Tibial nerve (tissue), 4 donors: ENCODE measurements at regions not wholly inside any gene's neighbourhood (a gene's known extent, or its start where the extent isn't known, plus 50 kb on each side); places are given as distances from the start of the nearest gene placed in this dataset.

Source experiments
- EP300 ChIP-seq, 2 donors: sonication (generic); formaldehyde crosslinking; IDR thresholded peaks; one replicate each; pipeline ENCODE4 v1.6.1; 2017; ENCODE audit warnings: antibody characterized with exemption in 2 of 2, mild to moderate bottlenecking in 1 of 2
- POLR2A ChIP-seq, 2 donors: fragments of 450-650 bp; IDR thresholded peaks; one replicate each; pipeline ENCODE4 v1.6.1; 2017; ENCODE audit warnings: antibody characterized with exemption in 2 of 2, mild to moderate bottlenecking in 2 of 2, moderate library complexity in 2 of 2
- TF ChIP-seq, protein P1 (sequence below), 5 experiments: fragments of 200-600 bp in 3 of 5; fragments of 450-650 bp in 2 of 5; sonication (generic) in 3 of 5; IDR thresholded peaks; one replicate each; pipeline ENCODE4 v1.5.1; 2016 to 2019; ENCODE audit warnings: antibody characterized with exemption in 5 of 5, mild to moderate bottlenecking in 3 of 5, moderate library complexity in 2 of 5

DNA sequence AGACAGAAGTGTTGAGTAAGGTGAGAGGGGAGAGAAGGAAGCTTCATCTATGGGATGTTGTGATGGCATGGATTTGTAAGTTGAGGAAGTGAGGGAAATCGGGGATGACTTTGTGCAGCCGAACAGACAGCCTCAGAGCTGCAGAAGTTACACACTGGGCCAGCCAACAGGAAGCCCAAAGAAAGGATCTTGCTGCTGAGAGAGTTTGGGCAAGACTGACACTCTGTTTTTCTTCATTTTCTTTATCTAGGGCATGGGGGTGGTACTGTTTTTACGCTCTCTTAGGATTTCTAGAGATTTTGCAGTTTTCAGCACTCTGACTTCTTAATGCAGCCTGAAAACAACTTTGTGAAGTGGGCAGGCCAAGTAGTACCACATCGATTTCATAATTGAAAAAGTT is 509.9 kb upstream of the TENM4 start:
- TF ChIP-seq, protein P1, sequence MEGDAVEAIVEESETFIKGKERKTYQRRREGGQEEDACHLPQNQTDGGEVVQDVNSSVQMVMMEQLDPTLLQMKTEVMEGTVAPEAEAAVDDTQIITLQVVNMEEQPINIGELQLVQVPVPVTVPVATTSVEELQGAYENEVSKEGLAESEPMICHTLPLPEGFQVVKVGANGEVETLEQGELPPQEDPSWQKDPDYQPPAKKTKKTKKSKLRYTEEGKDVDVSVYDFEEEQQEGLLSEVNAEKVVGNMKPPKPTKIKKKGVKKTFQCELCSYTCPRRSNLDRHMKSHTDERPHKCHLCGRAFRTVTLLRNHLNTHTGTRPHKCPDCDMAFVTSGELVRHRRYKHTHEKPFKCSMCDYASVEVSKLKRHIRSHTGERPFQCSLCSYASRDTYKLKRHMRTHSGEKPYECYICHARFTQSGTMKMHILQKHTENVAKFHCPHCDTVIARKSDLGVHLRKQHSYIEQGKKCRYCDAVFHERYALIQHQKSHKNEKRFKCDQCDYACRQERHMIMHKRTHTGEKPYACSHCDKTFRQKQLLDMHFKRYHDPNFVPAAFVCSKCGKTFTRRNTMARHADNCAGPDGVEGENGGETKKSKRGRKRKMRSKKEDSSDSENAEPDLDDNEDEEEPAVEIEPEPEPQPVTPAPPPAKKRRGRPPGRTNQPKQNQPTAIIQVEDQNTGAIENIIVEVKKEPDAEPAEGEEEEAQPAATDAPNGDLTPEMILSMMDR (IDR thresholded peaks at IDR 0.05): no peak
- TF ChIP-seq EP300 (IDR thresholded peaks at IDR 0.05) (no peak), POLR2A (IDR thresholded peaks at IDR 0.05) (no peak)
